HG03039 (cell line): ENCODE measurements at regions not wholly inside any gene's neighbourhood (a gene's known extent, or its start where the extent isn't known, plus 50 kb on each side); places are given as distances from the start of the nearest gene placed in this dataset.

ENCODE experiments used
- ATAC-seq: cut with Tn5 transposase; IDR thresholded peaks from one replicate; pipeline ENCODE4 v1.9.1; 2021; ENCODE audit warnings: mild to moderate bottlenecking, moderate library complexity; ENCODE audit not compliant: unreplicated experiment

- ATAC-seq = no peak
These were observed 196.3 kb upstream of the TMTC4 start for GRCh38 chr13:100870898-100871297.

- no peak for ATAC-seq
These were observed 186.3 kb upstream of the TMTC4 start for GRCh38 chr13:100860866-100861265.

GRCh38 chr13:100859861-100860260, 185.3 kb upstream of the TMTC4 start:
- no peak for ATAC-seq

GRCh38 chr13:100855151-100855550, 180.6 kb upstream of the TMTC4 start:
- no peak for ATAC-seq

GRCh38 chr13:100854006-100854405, 179.4 kb upstream of the TMTC4 start:
- no peak for ATAC-seq

- no peak for ATAC-seq
These were observed 178.8 kb upstream of the TMTC4 start for GRCh38 chr13:100853434-100853833.

- ATAC-seq = no peak
These were observed 177.6 kb upstream of the TMTC4 start for GRCh38 chr13:100852146-100852545.

- ATAC-seq = no peak
These were observed 173.7 kb upstream of the TMTC4 start for GRCh38 chr13:100848304-100848703.

GRCh38 chr13:100845128-100845757, 170.6 kb upstream of the TMTC4 start:
- no peak for ATAC-seq

- ATAC-seq = no peak
These were observed 167.5 kb upstream of the TMTC4 start for GRCh38 chr13:100842136-100842535.

GRCh38 chr13:100838387-100838786, 163.8 kb upstream of the TMTC4 start:
- ATAC-seq = no peak

- ATAC-seq = no peak
These were observed 163.0 kb upstream of the TMTC4 start for GRCh38 chr13:100837631-100838030.

- no peak for ATAC-seq
These were observed 162.1 kb upstream of the TMTC4 start for GRCh38 chr13:100836711-100837110.

- ATAC-seq = no peak
These were observed 161.1 kb upstream of the TMTC4 start for GRCh38 chr13:100835695-100836094.

GRCh38 chr13:100833427-100833826, 158.8 kb upstream of the TMTC4 start:
- no peak for ATAC-seq

GRCh38 chr13:100828226-100828625, 153.6 kb upstream of the TMTC4 start:
- no peak for ATAC-seq

- no peak for ATAC-seq
These were observed 153.0 kb upstream of the TMTC4 start for GRCh38 chr13:100827489-100828176.

GRCh38 chr13:100826441-100826840, 151.8 kb upstream of the TMTC4 start:
- no peak for ATAC-seq

GRCh38 chr13:100825557-100825956, 151.0 kb upstream of the TMTC4 start:
- no peak for ATAC-seq

GRCh38 chr13:100824366-100824765, 149.8 kb upstream of the TMTC4 start:
- ATAC-seq = no peak

- ATAC-seq = no peak
These were observed 148.9 kb upstream of the TMTC4 start for GRCh38 chr13:100823448-100823847.

- no peak for ATAC-seq
These were observed 148.4 kb upstream of the TMTC4 start for GRCh38 chr13:100822871-100823443.
